PFSK-1 (cell line): ENCODE measurements at regions not wholly inside any gene's neighbourhood (a gene's known extent, or its start where the extent isn't known, plus 50 kb on each side); places are given as distances from the start of the nearest gene placed in this dataset.

ENCODE experiments used
- POLR2AphosphoS5 ChIP-seq: IDR thresholded peaks from 2 replicates; pipeline ENCODE4 v1.6.1; 2012; ENCODE audit warnings: low read depth, mild to moderate bottlenecking, control low read depth, low read length, moderate library complexity
- SIN3A ChIP-seq: IDR thresholded peaks from 2 replicates; pipeline ENCODE4 v1.6.1; 2012; ENCODE audit warnings: mild to moderate bottlenecking, low read length, moderate library complexity, borderline replicate concordance; ENCODE audit not compliant: insufficient read depth

DNA sequence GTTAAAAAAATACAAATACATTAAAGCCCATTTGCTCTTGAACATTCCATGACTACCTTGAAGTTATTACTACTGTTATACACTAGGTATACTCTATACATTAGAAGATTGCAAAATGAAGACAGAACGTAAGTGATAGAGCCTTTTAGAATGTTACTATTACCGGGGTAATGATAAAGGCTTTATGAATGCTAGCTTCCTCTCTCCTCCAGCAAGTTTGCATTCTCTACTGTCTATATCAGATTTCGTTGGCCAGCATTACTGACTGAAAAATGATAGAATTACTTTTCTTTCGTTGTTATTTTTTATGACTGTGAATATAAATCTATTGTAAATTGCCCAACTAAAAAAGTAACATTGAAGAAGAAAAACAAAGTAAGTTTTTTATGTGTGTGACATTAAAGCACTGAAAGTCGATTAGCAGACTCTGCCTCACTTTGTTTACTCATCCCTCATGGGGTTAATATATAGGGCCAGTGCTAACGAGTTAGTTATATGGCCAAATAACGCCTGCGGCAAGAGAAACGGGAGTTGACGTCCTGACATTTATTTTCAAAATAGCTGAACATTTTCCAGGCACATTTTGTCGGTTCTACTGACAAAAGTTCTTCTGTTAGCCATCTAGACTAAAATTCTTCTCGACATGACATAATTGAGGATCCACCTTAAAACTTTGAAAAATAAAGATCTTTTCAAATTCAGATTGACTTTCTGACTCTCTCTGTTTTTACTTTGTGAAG lies 163.8 kb upstream of the KITLG start:
- no peak for TF ChIP-seq SIN3A
- no peak for TF ChIP-seq POLR2AphosphoS5
